Body of pancreas (tissue), 4 donors: ENCODE measurements at regions not wholly inside any gene's neighbourhood (a gene's known extent, or its start where the extent isn't known, plus 50 kb on each side); places are given as distances from the start of the nearest gene placed in this dataset.

Source experiments
- POLR2A ChIP-seq, 3 donors: fragments of 450-650 bp; IDR thresholded peaks; one replicate each; pipeline ENCODE4 v1.6.1; 2016; ENCODE audit warnings: antibody characterized with exemption in 3 of 3, mild to moderate bottlenecking in 2 of 3
- TF ChIP-seq, protein P1 (sequence below), 7 experiments: fragments of 450-650 bp in 4 of 7; fragments of 200-600 bp in 3 of 7; sonication (generic) in 3 of 7; IDR thresholded peaks; one replicate each; pipeline ENCODE4 v1.5.1; 2016 to 2019; ENCODE audit warnings: antibody characterized with exemption in 7 of 7

DNA sequence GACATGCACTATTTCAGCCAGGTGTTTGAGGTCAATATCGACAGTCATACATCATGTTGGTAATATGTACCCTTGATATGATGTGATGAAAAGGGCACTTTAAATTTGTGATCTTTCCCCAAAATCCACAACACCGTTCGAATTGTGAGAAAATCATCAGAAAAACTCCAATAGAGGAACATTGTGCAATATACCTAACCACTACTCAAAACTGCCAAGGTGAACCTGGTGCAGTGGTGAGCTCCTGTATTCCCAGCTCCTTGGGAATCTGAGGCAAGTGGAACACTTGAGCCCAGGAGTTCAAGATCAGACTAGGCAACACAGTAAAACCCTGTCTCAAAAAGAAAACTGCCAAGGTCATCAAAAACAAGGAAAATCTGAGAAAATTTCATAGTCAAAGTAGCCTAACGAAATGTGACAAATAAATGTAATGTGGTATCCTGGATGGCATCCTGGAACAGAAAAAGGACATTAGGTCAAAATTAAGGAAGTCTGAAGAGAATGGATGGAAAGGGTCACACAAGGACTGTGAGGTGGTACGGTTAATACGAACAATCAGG is 55.6 kb upstream of the LSM6 start:
- TF ChIP-seq POLR2A (IDR thresholded peaks at IDR 0.05), result no peak
- TF ChIP-seq, protein P1, sequence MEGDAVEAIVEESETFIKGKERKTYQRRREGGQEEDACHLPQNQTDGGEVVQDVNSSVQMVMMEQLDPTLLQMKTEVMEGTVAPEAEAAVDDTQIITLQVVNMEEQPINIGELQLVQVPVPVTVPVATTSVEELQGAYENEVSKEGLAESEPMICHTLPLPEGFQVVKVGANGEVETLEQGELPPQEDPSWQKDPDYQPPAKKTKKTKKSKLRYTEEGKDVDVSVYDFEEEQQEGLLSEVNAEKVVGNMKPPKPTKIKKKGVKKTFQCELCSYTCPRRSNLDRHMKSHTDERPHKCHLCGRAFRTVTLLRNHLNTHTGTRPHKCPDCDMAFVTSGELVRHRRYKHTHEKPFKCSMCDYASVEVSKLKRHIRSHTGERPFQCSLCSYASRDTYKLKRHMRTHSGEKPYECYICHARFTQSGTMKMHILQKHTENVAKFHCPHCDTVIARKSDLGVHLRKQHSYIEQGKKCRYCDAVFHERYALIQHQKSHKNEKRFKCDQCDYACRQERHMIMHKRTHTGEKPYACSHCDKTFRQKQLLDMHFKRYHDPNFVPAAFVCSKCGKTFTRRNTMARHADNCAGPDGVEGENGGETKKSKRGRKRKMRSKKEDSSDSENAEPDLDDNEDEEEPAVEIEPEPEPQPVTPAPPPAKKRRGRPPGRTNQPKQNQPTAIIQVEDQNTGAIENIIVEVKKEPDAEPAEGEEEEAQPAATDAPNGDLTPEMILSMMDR (IDR thresholded peaks at IDR 0.05), result no peak
